ENCODE measurements at regions not wholly inside any gene's neighbourhood (a gene's known extent, or its start where the extent isn't known, plus 50 kb on each side); places are given as distances from the start of the nearest gene placed in this dataset.
"Not testable (repeated sequence)": the region's sequence is repeated elsewhere in the genome, so short reads cannot be mapped to it uniquely, and the experiment has no call there.

DNA sequence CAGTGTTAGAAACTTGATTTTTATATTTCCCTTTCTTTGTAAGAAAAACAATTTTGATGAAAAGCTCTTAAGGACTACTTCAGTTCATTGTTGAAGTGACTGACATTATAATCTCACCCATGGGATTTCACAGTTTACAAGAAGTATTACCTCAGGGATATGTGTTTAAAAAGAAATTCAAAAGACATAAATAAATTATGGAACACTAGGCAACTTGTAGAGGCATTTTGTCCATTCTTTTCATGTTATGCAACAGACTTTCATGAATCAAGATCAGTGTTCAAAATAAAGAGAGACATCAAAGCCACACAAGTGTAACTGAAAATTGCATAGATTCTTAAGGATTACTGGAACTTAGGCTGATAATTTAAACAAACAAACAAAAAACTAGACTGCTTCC is 196.8 kb upstream of the AGTR1 start:
- TF ChIP-seq FOXK2 (IDR thresholded peaks at IDR 0.05) (no peak), LEF1 (IDR thresholded peaks at IDR 0.05; ENCODE audit: borderline replicate concordance) (no peak), SUZ12 (IDR thresholded peaks at IDR 0.05) (no peak), ZNF384 (IDR thresholded peaks at IDR 0.05) (no peak), TARDBP (IDR thresholded peaks at IDR 0.05) (no peak), SP1 (IDR thresholded peaks at IDR 0.05) (no peak), NFRKB (IDR thresholded peaks at IDR 0.05) (no peak), L3MBTL2 (conservative IDR thresholded peaks at IDR 0.05) (no peak), CTBP1 (IDR thresholded peaks at IDR 0.05; ENCODE audit: borderline replicate concordance) (no peak), FOXM1 (IDR thresholded peaks at IDR 0.05; ENCODE audit: borderline replicate concordance) (no peak), FOXA1 (IDR thresholded peaks at IDR 0.05) (no peak), HDGF (IDR thresholded peaks at IDR 0.05; ENCODE audit: borderline replicate concordance) (no peak), BHLHE40 (IDR thresholded peaks at IDR 0.05; ENCODE audit: borderline replicate concordance) (no peak), ELF4 (IDR thresholded peaks at IDR 0.05) (no peak), ARNT (IDR thresholded peaks at IDR 0.05) (no peak)
- TF ChIP-seq, protein P1, sequence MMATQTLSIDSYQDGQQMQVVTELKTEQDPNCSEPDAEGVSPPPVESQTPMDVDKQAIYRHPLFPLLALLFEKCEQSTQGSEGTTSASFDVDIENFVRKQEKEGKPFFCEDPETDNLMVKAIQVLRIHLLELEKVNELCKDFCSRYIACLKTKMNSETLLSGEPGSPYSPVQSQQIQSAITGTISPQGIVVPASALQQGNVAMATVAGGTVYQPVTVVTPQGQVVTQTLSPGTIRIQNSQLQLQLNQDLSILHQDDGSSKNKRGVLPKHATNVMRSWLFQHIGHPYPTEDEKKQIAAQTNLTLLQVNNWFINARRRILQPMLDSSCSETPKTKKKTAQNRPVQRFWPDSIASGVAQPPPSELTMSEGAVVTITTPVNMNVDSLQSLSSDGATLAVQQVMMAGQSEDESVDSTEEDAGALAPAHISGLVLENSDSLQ (IDR thresholded peaks at IDR 0.05), result no peak
- ChIA-PET CTCF (no interaction called here), POLR2A (no interaction called here)
- no peak for DNase-seq (ENCODE audit: extremely low spot score)

DNA sequence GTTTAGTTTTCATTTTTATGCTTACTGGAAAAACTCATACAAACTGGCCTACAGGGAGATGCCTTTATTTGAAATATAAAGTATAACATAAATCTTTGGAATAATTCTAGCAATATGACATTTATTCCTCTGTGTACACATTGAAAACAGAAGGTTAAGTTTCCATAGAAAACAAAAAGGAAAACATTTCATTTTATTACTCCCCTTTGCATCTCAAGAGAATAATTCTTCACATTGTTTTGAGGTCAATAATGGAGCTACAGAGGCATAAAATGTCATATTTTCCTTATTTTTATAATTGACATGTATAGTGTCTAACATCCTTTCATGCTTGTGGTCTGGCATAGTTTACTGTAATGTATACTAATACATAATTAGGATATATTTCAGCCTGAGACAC is 187.6 kb upstream of the AGTR1 start:
- CTCF ChIA-PET, result no interaction called here
- no peak for DNase-seq (ENCODE audit: extremely low spot score)
- TF ChIP-seq SP1 (IDR thresholded peaks at IDR 0.05), result no peak
- TF ChIP-seq TARDBP (IDR thresholded peaks at IDR 0.05), result no peak
- TF ChIP-seq SUZ12 (IDR thresholded peaks at IDR 0.05), result no peak
- TF ChIP-seq FOXA1 (IDR thresholded peaks at IDR 0.05), result no peak
- TF ChIP-seq NFRKB (IDR thresholded peaks at IDR 0.05), result no peak
- no peak for TF ChIP-seq LEF1 (IDR thresholded peaks at IDR 0.05; ENCODE audit: borderline replicate concordance)
- no peak for TF ChIP-seq HDGF (IDR thresholded peaks at IDR 0.05; ENCODE audit: borderline replicate concordance)
- no peak for TF ChIP-seq L3MBTL2 (conservative IDR thresholded peaks at IDR 0.05)
- no peak for TF ChIP-seq BHLHE40 (IDR thresholded peaks at IDR 0.05; ENCODE audit: borderline replicate concordance)
- TF ChIP-seq ELF4 (IDR thresholded peaks at IDR 0.05), result no peak
- TF ChIP-seq FOXM1 (IDR thresholded peaks at IDR 0.05; ENCODE audit: borderline replicate concordance), result no peak
- TF ChIP-seq FOXK2 (IDR thresholded peaks at IDR 0.05), result no peak
- TF ChIP-seq ZNF384 (IDR thresholded peaks at IDR 0.05), result no peak
- TF ChIP-seq, protein P1 (IDR thresholded peaks at IDR 0.05), result no peak
- TF ChIP-seq ARNT (IDR thresholded peaks at IDR 0.05), result no peak
- TF ChIP-seq CTBP1 (IDR thresholded peaks at IDR 0.05; ENCODE audit: borderline replicate concordance), result no peak
- POLR2A ChIA-PET, result no interaction called here

DNA sequence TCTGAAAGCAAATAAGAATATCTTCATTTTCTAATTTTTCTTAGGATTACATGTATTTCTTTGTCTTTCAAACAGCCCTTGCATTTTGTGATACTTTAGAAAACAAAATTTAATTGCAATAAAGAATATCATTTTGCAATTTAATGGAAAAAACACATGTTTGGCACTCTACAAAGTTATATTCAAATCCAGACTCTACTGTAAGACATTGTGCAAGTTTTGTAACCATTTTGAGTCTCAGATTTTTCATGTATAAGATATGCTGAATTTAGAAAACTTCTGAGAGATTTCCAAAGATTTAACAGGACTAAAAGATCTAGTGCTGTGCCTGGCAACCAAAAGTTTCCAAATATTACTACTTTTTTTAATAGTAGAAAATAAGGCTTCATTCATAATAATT is 187.1 kb upstream of the AGTR1 start:
- ChIA-PET CTCF (no interaction called here), POLR2A (no interaction called here)
- DNase-seq (ENCODE audit: extremely low spot score), result no peak
- no peak for TF ChIP-seq LEF1 (IDR thresholded peaks at IDR 0.05; ENCODE audit: borderline replicate concordance)
- TF ChIP-seq SUZ12 (IDR thresholded peaks at IDR 0.05), result no peak
- no peak for TF ChIP-seq SP1 (IDR thresholded peaks at IDR 0.05)
- no peak for TF ChIP-seq HDGF (IDR thresholded peaks at IDR 0.05; ENCODE audit: borderline replicate concordance)
- TF ChIP-seq ARNT (IDR thresholded peaks at IDR 0.05), result no peak
- TF ChIP-seq BHLHE40 (IDR thresholded peaks at IDR 0.05; ENCODE audit: borderline replicate concordance), result no peak
- no peak for TF ChIP-seq FOXA1 (IDR thresholded peaks at IDR 0.05)
- TF ChIP-seq TARDBP (IDR thresholded peaks at IDR 0.05), result no peak
- TF ChIP-seq FOXK2 (IDR thresholded peaks at IDR 0.05), result no peak
- TF ChIP-seq, protein P1 (IDR thresholded peaks at IDR 0.05), result no peak
- TF ChIP-seq NFRKB (IDR thresholded peaks at IDR 0.05), result no peak
- no peak for TF ChIP-seq ELF4 (IDR thresholded peaks at IDR 0.05)
- TF ChIP-seq CTBP1 (IDR thresholded peaks at IDR 0.05; ENCODE audit: borderline replicate concordance), result no peak
- no peak for TF ChIP-seq L3MBTL2 (conservative IDR thresholded peaks at IDR 0.05)
- TF ChIP-seq ZNF384 (IDR thresholded peaks at IDR 0.05), result no peak
- TF ChIP-seq FOXM1 (IDR thresholded peaks at IDR 0.05; ENCODE audit: borderline replicate concordance), result no peak

DNA sequence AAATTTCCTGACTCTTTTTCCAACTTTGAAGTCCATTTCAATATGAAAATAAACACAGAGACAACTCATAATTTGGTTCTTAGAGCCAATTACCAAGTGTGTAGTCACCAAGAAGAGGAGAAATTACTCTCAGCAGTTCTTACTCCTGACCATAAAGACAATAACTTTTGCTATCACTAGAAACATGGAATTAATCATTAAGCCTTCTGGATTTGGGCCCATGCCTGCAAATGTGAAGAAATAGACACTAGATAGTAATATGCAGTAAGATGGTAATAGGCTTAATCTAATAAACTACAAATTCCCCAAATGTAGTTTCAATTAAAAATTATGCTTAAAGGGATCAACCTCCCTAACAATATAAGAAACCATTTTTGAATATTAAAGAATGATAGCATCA is 185.1 kb upstream of the AGTR1 start:
- POLR2A ChIA-PET, result no interaction called here
- no peak for TF ChIP-seq FOXK2 (IDR thresholded peaks at IDR 0.05)
- TF ChIP-seq L3MBTL2 (conservative IDR thresholded peaks at IDR 0.05), result no peak
- TF ChIP-seq CTBP1 (IDR thresholded peaks at IDR 0.05; ENCODE audit: borderline replicate concordance), result no peak
- no peak for TF ChIP-seq SP1 (IDR thresholded peaks at IDR 0.05)
- TF ChIP-seq BHLHE40 (IDR thresholded peaks at IDR 0.05; ENCODE audit: borderline replicate concordance), result no peak
- no peak for TF ChIP-seq TARDBP (IDR thresholded peaks at IDR 0.05)
- TF ChIP-seq NFRKB (IDR thresholded peaks at IDR 0.05), result no peak
- no peak for TF ChIP-seq LEF1 (IDR thresholded peaks at IDR 0.05; ENCODE audit: borderline replicate concordance)
- TF ChIP-seq ZNF384 (IDR thresholded peaks at IDR 0.05), result no peak
- DNase-seq (ENCODE audit: extremely low spot score), result no peak
- CTCF ChIA-PET, result no interaction called here

DNA sequence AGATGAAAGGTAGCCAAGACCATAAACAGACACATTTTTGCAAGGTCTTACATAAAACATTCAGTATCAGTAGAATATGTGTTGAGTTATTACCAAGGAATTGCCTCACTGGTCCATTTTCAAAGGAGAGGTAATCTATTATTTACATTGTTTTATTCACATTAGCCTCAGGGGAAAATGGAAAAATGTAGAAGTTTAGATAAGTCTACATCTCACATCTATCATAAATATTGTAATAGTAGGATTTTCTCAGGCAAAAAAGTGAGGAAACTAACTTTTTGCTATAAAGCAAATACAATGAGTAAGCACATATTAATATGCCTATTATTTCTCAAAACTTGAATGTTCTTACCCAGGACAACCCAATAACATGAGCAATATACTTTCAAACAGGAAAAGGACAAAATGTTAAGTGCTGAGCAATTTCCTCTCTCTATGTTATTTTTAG is 184.6 kb upstream of the AGTR1 start:
- no peak for DNase-seq (ENCODE audit: extremely low spot score)
- CTCF ChIA-PET, result no interaction called here
- no peak for TF ChIP-seq TARDBP (IDR thresholded peaks at IDR 0.05)
- POLR2A ChIA-PET, result no interaction called here

DNA sequence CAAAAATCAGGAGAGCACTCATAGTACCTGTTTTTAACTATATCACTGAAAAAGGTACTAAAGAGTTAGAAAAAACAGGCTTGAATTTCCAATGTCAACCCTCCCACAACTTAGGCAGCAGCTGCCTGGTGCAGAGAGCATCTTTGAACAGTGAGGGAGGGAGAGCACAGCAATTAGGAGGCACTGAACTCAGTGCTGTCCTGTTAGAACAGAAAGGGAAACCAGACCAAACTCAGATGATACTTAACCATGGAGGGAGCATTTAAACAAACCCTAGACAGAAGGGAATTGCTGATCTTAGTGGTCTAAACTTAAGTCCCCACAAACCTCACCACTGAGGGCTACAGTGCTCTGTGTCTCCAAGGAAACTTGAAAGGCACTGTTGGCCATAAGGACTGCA is 179.2 kb upstream of the AGTR1 start:
- TF ChIP-seq LEF1 (IDR thresholded peaks at IDR 0.05; ENCODE audit: borderline replicate concordance), result no peak
- no peak for TF ChIP-seq BHLHE40 (IDR thresholded peaks at IDR 0.05; ENCODE audit: borderline replicate concordance)
- TF ChIP-seq, protein P1 (IDR thresholded peaks at IDR 0.05), result no peak
- CTCF ChIA-PET, result no interaction called here
- POLR2A ChIA-PET, result no interaction called here
- no peak for DNase-seq (ENCODE audit: extremely low spot score)

DNA sequence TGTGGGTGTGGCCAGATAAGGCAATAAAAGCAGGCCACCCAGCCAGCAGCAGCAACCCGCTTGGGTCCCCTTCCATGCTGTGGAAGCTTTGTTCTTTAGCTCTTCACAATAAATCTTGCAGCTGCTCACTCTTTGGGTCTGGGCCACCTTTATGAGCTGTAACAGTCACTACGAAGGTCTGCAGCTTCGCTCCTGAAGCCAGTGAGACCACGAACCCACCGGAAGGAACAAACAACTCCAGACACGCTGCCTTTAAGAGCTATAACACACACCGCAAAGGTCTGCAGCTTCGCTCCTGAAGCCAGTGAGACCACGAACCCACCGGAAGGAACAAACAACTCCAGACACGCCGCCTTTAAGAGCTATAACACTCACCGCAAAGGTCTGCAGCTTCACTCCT is 172.1 kb upstream of the AGTR1 start:
- DNase-seq (ENCODE audit: extremely low spot score); POLR2A ChIA-PET; CTCF ChIA-PET: not testable (repeated sequence)

Data from HEK293T (cell line).